ENCODE measurements at regions not wholly inside any gene's neighbourhood (a gene's known extent, or its start where the extent isn't known, plus 50 kb on each side); places are given as distances from the start of the nearest gene placed in this dataset.
"Not testable (repeated sequence)": the region's sequence is repeated elsewhere in the genome, so short reads cannot be mapped to it uniquely, and the experiment has no call there.

- DNase-seq: no peak
These were observed 153.6 kb downstream of the MAGEB17 start for GRCh38 chrX:16320765-16321355.

- no peak for DNase-seq
These were observed 166.2 kb downstream of the MAGEB17 start for GRCh38 chrX:16333453-16333852.

DNA sequence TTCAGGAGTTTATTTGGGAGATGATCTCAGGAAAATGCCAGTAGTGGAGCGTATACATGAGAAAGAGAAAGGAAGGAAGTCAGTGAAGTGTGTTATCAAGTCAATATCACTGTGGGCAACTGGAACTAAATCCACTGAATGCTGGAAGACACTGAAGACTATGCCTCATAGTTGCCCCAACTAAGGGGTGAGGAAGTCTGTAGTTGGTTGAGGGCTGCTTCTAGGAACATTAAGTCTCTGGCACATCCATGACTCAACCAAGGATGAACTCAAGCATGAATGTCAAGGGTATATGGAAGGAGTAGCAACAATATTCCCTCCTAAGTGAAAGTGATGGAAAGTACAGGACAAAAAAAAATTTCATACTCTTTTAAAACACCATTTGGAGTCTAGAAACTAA lies 167.9 kb downstream of the MAGEB17 start:
- DNase-seq: no peak

DNA sequence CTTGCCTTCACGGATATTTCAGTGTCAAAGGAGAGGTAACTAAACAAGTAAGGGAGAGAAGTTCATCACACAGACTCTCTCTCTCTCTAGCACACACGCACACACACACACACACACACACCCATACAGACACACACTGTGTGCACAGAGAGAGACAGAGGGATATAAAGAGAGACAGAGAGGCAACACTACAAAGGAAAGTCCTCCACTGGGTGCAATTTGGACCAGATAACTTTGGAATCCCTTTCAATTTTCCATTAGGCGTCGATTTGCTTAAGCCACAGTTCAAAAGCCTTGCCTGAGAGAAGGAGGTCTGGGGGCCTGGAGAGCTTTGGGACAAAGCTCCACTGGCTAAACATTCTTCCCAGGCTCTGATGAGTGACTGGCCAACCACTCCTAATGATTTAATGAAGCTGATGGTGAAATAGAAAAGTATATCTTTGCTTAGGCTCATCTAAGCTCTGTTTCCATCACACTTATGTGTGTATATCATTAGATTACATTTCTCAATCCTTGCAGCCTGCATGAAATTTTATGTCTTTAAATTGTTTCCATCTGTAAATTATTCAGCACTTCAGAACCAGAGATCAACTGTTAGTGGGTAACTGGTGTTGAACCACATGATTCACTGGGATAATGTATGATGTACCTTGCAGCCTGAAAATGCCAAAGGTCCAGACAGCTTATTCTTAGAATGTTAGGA lies 180.8 kb downstream of the MAGEB17 start:
- DNase-seq: no peak

DNA sequence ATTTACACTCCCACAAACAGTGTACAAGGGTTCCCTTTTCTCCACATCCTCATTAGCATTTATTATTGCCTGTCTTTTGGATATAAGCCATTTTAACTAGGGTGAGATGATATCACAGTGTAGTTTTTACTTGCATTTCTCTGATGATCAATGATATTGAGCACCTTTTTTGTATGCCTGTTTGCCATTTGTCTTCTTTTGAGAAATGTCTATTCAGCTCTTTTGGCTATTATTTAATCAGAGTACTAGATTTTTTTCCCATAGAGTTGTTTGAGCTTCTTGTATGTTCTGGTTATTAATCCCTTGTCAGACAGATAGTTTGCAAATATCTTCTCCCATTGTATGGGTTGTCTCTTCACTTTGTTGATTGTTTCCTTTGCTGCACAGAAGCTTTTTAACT lies 190.6 kb downstream of the MAGEB17 start:
- no peak for DNase-seq

GRCh38 chrX:16360056-16360455 lies 192.8 kb downstream of the MAGEB17 start:
- DNase-seq: not testable (repeated sequence)

GRCh38 chrX:16368696-16369095 lies 201.4 kb downstream of the MAGEB17 start:
- DNase-seq: no peak

DNA sequence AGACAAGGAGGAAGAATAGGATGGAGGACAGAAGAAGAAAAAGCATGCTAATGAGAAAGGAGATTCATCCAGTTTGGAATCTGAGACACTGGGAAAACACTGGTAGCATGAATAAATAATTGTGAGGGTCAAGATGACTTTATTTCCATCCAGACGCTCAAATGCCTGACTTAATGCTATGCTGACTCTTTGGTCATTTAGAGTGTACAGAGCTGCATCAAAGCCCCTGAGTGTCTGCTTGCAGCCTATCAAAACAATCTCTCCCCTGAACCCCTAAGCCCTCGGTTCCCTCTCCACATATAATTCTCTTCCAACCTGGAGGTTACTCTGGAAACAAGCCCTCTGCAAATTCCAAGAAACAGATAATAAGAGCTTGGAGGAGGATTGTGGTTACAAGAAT lies 208.8 kb downstream of the MAGEB17 start:
- DNase-seq: no peak

GRCh38 chrX:16386126-16386525 lies 218.8 kb downstream of the MAGEB17 start:
- DNase-seq: no peak

GRCh38 chrX:16392597-16392996 lies 225.3 kb downstream of the MAGEB17 start:
- DNase-seq: no peak

- DNase-seq: no peak
These were observed 227.0 kb downstream of the MAGEB17 start for GRCh38 chrX:16394290-16394689.

- no peak for DNase-seq
These were observed 236.5 kb downstream of the MAGEB17 start for GRCh38 chrX:16403808-16404207.

- no peak for DNase-seq
These were observed 233.4 kb upstream of the S100G start for GRCh38 chrX:16416588-16416987.

- no peak for DNase-seq
These were observed 231.3 kb upstream of the S100G start for GRCh38 chrX:16418650-16419049.

- no peak for DNase-seq
These were observed 222.3 kb upstream of the S100G start for GRCh38 chrX:16427668-16428067.

DNA sequence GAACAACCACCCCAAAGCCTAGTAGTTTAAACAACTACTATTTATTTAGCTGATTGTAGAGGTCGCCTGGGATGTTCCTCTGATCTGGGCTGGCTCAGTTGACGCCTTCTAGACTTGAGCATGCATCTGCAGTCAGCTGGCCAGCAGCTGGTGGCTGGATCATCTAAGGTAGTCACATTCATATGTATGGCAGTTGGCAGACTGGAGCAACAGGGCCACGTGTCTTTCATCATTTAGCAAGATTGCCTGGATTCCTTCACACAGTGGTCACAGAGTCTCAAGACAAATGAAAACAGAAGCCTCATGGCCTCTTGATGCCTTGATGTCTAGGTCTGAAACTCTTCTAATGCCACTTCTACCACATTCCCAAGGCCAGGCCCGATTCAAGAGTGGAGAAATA lies 220.6 kb upstream of the S100G start:
- no peak for DNase-seq

- no peak for DNase-seq
These were observed 218.7 kb upstream of the S100G start for GRCh38 chrX:16431266-16431665.

DNA sequence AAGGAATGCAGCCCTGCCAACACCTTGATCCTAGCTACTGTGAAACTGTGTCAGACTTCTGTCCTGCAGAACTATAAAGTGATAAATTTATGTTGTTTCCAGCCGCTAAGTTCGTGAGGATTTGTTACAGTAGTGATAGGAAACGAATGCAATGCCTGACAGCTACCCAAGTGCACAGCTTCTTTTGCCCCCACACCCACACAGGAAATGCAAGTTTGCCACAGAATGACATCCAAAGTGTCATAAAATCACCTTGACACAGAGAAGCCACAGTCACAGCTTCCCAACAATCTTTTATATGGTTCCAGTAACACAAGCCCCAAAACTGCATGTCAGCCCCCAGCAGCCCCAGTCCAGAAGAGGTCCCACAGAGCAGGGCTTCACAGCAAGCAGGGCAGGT lies 216.9 kb upstream of the S100G start:
- no peak for DNase-seq

DNA sequence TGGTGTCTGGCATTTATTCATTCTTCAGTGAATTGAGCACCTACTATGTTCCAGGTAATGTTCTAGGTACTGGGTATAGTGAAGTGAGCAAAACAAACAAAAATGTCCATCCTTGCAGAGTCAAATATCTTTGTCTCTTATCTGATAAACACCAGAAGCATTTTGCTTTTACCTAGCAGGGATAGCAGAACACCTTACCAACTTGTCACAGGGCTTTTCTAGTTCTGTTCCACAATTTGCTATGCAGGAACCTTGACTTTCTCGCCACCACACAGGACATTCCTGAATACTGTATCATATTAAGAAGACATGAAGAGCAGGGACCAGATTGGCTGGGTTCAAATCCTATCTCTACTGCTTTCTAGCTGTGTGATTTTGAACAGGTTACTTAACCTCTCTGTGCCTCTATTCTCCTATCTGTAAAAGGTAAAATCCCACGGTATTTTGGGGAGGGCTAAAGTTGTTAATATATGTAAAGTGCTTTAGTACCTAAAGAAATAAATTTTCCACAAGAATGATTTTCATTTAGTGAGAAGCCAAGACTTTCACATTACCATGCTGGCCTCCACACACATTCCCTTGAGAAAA lies 214.5 kb upstream of the S100G start:
- DNase-seq: no peak

GRCh38 chrX:16436348-16437188 lies 213.4 kb upstream of the S100G start:
- peak; percentile 60 for DNase-seq

DNA sequence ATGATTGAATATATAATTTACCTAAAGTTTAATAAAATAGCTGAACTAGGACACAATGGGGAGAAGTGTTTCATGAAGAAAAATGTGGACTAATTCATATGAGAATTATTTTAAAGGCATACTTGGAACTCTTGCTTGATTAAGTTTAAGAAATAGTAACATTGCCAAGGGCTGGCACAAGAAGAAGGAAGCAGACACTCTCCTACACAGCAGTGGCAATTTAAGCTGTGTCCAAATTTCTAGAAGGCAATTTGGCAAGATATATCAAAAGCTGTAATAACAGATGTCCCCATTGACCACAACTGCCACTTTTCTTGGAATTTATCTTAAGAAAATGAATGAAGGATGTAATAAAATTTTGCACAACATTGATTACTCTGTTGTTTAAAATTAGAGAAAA lies 209.5 kb upstream of the S100G start:
- no peak for DNase-seq

GRCh38 chrX:16444353-16444752 lies 205.6 kb upstream of the S100G start:
- no peak for DNase-seq

GRCh38 chrX:16445166-16445752 lies 204.7 kb upstream of the S100G start:
- DNase-seq: peak; percentile 35

Data from activated naive CD4-positive, alpha-beta T cell treated with anti-CD3 and anti-CD28 coated beads, Interleukin-2, amount 50 U/mL, for 16 hours (primary cell).